HEK293 (cell line): ENCODE measurements at regions not wholly inside any gene's neighbourhood (a gene's known extent, or its start where the extent isn't known, plus 50 kb on each side); places are given as distances from the start of the nearest gene placed in this dataset.

Experiments
- CTCF ChIA-PET: fragments of 350-600 bp; formaldehyde crosslinking; extraction: SDS; loops from one replicate; lab custom pipeline; 2021; ENCODE audit warnings: antibody characterized with exemption; lab: Yijun Ruan, JAX
- POLR2A ChIA-PET: fragments of 300-600 bp; formaldehyde crosslinking; extraction: SDS; loops from one replicate; lab custom pipeline; 2020; ENCODE audit warnings: antibody characterized with exemption, inconsistent platforms; lab: Yijun Ruan, JAX
- H3K27ac ChIP-seq: fragments of 200-500 bp; sonication (Bioruptor generic); 2 replicates; pipeline ENCODE4 v1.5.1; 2014; ENCODE audit warnings: low read depth, low read length, control low read depth, inconsistent platforms; ENCODE audit errors: extremely low read depth
- H3K36me3 ChIP-seq, 2 experiments: fragments of 200-500 bp in 1 of 2; sonication (Bioruptor generic) in 1 of 2; 1 replicate in 1 of 2; 2 replicates in 1 of 2; pipeline ENCODE4 v1.5.1; 2014 to 2017; ENCODE audit warnings: inconsistent platforms in 2 of 2, low read length in 2 of 2; ENCODE audit not compliant: control insufficient read depth in 2 of 2, insufficient read depth in 1 of 2
- H3K4me1 ChIP-seq: fragments of 200-500 bp; sonication (Bioruptor generic); 2 replicates; pipeline ENCODE4 v1.5.1; 2014; ENCODE audit warnings: mild to moderate bottlenecking, low read length, inconsistent platforms; ENCODE audit not compliant: control insufficient read depth, insufficient read depth
- H3K4me3 ChIP-seq: 2 replicates; pipeline ENCODE4 v1.5.1; 2011; ENCODE audit warnings: low read depth, mild to moderate bottlenecking, control low read depth, low read length, moderate library complexity
- H3K9me3 ChIP-seq: fragments of 200-500 bp; sonication (Bioruptor generic); 2 replicates; pipeline ENCODE4 v1.5.1; 2014; ENCODE audit warnings: low read depth, low read length, inconsistent platforms; ENCODE audit not compliant: control insufficient read depth, insufficient read depth
- MZF1 ChIP-seq: fragments of 450-650 bp; formaldehyde crosslinking; IDR thresholded peaks from 2 replicates; pipeline ENCODE4 v1.5.1; 2017; ENCODE audit warnings: missing biosample characterization, missing genetic modification characterization, borderline replicate concordance
- OSR2 ChIP-seq: fragments of 450-650 bp; formaldehyde crosslinking; IDR thresholded peaks from 2 replicates; pipeline ENCODE4 v1.5.1; 2016; ENCODE audit warnings: missing biosample characterization, missing genetic modification characterization
- SP2 ChIP-seq: fragments of 450-650 bp; formaldehyde crosslinking; IDR thresholded peaks from 2 replicates; pipeline ENCODE4 v1.5.1; 2016; ENCODE audit warnings: missing biosample characterization, missing genetic modification characterization
- ZNF121 ChIP-seq: fragments of 450-650 bp; formaldehyde crosslinking; IDR thresholded peaks from 2 replicates; pipeline ENCODE4 v1.5.1; 2016; ENCODE audit warnings: missing biosample characterization, missing genetic modification characterization
- ZNF324 ChIP-seq: fragments of 450-650 bp; formaldehyde crosslinking; IDR thresholded peaks from 2 replicates; pipeline ENCODE4 v1.5.1; 2016; ENCODE audit warnings: missing biosample characterization, missing genetic modification characterization
- ZNF391 ChIP-seq: fragments of 450-650 bp; formaldehyde crosslinking; IDR thresholded peaks from 2 replicates; pipeline ENCODE4 v1.5.1; 2016; ENCODE audit warnings: low read depth, missing biosample characterization, missing genetic modification characterization, borderline replicate concordance
- ZNF548 ChIP-seq: fragments of 450-650 bp; formaldehyde crosslinking; IDR thresholded peaks from 2 replicates; pipeline ENCODE4 v1.5.1; 2016; ENCODE audit warnings: missing biosample characterization, missing genetic modification characterization
- ZNF558 ChIP-seq: fragments of 450-650 bp; formaldehyde crosslinking; IDR thresholded peaks from 2 replicates; pipeline ENCODE4 v1.5.1; 2016; ENCODE audit warnings: missing biosample characterization, missing genetic modification characterization
- ZNF785 ChIP-seq: fragments of 450-650 bp; formaldehyde crosslinking; IDR thresholded peaks from 2 replicates; pipeline ENCODE4 v1.5.1; 2016; ENCODE audit warnings: missing biosample characterization, missing genetic modification characterization
- TF ChIP-seq, protein P1 (sequence below): fragments of 450-650 bp; formaldehyde crosslinking; IDR thresholded peaks from 2 replicates; pipeline ENCODE4 v1.5.1; 2017; ENCODE audit warnings: missing biosample characterization, missing genetic modification characterization
- TF ChIP-seq, protein P2 (sequence below): fragments of 450-650 bp; formaldehyde crosslinking; IDR thresholded peaks from 2 replicates; pipeline ENCODE4 v1.5.1; 2017; ENCODE audit warnings: missing biosample characterization, missing genetic modification characterization
- TF ChIP-seq, protein P3 (sequence below): fragments of 450-650 bp; formaldehyde crosslinking; IDR thresholded peaks from 2 replicates; pipeline ENCODE4 v1.5.1; 2016; ENCODE audit warnings: missing biosample characterization, missing genetic modification characterization
- TF ChIP-seq, protein P4 (sequence below): fragments of 450-650 bp; formaldehyde crosslinking; IDR thresholded peaks from 2 replicates; pipeline ENCODE4 v1.5.1; 2016; ENCODE audit warnings: missing biosample characterization, missing genetic modification characterization, borderline replicate concordance
- TF ChIP-seq, protein P5 (sequence below): fragments of 450-650 bp; formaldehyde crosslinking; IDR thresholded peaks from 2 replicates; pipeline ENCODE4 v1.5.1; 2016; ENCODE audit warnings: missing biosample characterization, missing genetic modification characterization, borderline replicate concordance

DNA sequence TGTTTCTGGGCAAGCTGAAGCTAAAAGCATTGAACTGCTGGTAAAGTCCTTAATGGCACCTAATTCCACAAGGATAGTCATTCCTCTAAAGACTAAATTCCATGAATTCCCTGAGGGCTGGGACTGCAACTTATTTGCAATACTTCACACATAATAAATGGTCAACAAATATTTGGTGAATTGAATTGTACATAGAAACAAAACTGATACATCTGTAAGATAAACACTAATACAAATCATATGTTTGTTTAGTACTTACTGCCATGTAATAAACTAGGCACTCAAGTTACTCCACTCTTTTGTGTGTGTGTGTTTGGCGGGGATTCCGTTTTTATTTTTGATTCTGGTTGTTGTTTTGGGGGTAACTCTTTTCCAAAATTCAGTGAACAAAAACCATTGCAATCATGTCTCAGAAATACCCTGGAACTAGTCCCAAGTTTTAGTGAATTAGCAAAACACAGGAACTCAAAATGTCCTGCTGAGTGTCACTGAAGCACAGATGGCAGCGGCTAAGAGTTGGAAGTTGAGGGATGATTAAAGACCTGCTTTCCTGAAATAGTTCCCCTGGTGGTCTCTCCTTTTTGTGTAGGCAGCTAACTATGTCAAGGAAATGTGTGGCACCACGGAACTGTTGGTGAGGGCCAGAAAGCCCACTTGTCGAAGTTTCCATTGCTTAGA lies 74.8 kb upstream of the SNRPB2 start:
- Histone ChIP-seq H3K27ac (no peak overlapping the region), H3K4me3 (no peak overlapping the region), H3K9me3 (no peaks in the 10 kb centered on the region), H3K36me3 (no peaks in the 10 kb centered on the region), H3K4me1 (no peaks in the 10 kb centered on the region)
- ChIA-PET POLR2A (no interaction called here), CTCF (no interaction called here)
- TF ChIP-seq, protein P1, sequence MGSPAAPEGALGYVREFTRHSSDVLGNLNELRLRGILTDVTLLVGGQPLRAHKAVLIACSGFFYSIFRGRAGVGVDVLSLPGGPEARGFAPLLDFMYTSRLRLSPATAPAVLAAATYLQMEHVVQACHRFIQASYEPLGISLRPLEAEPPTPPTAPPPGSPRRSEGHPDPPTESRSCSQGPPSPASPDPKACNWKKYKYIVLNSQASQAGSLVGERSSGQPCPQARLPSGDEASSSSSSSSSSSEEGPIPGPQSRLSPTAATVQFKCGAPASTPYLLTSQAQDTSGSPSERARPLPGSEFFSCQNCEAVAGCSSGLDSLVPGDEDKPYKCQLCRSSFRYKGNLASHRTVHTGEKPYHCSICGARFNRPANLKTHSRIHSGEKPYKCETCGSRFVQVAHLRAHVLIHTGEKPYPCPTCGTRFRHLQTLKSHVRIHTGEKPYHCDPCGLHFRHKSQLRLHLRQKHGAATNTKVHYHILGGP = no peak
- TF ChIP-seq, protein P2, sequence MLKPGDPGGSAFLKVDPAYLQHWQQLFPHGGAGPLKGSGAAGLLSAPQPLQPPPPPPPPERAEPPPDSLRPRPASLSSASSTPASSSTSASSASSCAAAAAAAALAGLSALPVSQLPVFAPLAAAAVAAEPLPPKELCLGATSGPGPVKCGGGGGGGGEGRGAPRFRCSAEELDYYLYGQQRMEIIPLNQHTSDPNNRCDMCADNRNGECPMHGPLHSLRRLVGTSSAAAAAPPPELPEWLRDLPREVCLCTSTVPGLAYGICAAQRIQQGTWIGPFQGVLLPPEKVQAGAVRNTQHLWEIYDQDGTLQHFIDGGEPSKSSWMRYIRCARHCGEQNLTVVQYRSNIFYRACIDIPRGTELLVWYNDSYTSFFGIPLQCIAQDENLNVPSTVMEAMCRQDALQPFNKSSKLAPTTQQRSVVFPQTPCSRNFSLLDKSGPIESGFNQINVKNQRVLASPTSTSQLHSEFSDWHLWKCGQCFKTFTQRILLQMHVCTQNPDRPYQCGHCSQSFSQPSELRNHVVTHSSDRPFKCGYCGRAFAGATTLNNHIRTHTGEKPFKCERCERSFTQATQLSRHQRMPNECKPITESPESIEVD (tag by site-specific recombination) = no peak
- no peak for TF ChIP-seq ZNF558 (tag by site-specific recombination)

DNA sequence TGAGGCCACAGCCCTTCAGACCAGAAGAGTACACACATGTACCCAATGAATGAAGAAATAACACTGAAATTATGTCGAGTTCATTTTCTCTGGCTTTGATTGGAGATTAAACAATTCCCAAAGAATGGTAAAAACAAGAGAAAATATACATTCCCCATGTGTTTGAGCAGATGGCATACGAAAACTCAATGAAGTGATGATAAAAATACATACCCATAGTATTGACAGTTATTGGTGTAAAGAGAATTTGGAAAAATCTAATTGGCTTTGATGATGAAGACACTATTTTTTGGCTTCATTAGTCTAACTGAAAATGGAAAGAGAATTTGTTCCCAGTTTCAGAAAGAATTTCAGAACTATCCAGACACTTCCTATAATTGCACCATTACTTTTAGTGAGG lies 76.6 kb upstream of the SNRPB2 start:
- CTCF ChIA-PET = interaction anchor here (0.6 kb wide), 1 partner anchor 110 kb away, joined by 4 read pairs; no protein-coding TSS in a partner anchor
- TF ChIP-seq ZNF785 (tag by site-specific recombination) (no peak), OSR2 (tag by site-specific recombination) (no peak)
- TF ChIP-seq, protein P3, sequence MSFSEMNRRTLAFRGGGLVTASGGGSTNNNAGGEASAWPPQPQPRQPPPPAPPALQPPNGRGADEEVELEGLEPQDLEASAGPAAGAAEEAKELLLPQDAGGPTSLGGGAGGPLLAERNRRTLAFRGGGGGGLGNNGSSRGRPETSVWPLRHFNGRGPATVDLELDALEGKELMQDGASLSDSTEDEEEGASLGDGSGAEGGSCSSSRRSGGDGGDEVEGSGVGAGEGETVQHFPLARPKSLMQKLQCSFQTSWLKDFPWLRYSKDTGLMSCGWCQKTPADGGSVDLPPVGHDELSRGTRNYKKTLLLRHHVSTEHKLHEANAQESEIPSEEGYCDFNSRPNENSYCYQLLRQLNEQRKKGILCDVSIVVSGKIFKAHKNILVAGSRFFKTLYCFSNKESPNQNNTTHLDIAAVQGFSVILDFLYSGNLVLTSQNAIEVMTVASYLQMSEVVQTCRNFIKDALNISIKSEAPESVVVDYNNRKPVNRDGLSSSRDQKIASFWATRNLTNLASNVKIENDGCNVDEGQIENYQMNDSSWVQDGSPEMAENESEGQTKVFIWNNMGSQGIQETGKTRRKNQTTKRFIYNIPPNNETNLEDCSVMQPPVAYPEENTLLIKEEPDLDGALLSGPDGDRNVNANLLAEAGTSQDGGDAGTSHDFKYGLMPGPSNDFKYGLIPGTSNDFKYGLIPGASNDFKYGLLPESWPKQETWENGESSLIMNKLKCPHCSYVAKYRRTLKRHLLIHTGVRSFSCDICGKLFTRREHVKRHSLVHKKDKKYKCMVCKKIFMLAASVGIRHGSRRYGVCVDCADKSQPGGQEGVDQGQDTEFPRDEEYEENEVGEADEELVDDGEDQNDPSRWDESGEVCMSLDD (tag by site-specific recombination) = no peak
- TF ChIP-seq, all 188 proteins: peak for 0
- no peaks in the 10 kb centered on the region for H3K4me1 ChIP-seq

DNA sequence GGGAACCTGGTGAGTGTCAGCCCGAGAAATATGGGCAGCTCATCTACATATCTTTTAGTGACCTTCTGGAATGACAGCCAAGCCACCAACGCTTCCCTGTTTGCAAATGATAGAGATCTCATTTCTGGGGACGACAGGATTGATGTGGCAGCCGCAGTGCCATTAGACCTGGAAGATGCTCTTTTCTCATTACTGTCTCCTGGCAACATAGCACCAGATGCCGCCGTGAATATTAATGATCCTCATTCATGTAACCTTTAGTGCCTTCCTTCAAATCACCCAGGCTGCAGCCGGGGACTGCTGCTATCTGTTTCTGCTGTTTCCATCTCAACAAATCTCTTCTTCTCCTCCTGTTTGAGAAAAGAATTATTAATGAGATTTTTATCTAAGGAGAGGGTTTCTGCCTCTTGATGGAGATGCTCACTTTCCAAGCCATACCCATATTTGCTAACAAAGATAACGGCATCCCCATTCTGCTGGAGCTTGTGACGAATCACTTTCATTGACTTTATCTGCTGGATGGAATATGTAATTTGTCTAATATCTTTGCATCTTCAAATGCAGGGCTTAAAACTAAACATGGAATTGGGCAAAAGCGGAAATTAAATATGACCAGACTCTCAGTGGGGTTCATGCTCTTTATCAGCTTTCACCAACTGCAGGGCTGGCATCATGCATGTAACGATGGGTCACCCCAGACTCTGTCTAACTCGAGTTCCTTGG lies 74.8 kb upstream of the KIF16B start:
- ChIA-PET CTCF (no interaction called here), POLR2A (no interaction called here)
- H3K27ac ChIP-seq = no peak overlapping the region
- no peak for TF ChIP-seq ZNF391 (tag by site-specific recombination)
- TF ChIP-seq, protein P4, sequence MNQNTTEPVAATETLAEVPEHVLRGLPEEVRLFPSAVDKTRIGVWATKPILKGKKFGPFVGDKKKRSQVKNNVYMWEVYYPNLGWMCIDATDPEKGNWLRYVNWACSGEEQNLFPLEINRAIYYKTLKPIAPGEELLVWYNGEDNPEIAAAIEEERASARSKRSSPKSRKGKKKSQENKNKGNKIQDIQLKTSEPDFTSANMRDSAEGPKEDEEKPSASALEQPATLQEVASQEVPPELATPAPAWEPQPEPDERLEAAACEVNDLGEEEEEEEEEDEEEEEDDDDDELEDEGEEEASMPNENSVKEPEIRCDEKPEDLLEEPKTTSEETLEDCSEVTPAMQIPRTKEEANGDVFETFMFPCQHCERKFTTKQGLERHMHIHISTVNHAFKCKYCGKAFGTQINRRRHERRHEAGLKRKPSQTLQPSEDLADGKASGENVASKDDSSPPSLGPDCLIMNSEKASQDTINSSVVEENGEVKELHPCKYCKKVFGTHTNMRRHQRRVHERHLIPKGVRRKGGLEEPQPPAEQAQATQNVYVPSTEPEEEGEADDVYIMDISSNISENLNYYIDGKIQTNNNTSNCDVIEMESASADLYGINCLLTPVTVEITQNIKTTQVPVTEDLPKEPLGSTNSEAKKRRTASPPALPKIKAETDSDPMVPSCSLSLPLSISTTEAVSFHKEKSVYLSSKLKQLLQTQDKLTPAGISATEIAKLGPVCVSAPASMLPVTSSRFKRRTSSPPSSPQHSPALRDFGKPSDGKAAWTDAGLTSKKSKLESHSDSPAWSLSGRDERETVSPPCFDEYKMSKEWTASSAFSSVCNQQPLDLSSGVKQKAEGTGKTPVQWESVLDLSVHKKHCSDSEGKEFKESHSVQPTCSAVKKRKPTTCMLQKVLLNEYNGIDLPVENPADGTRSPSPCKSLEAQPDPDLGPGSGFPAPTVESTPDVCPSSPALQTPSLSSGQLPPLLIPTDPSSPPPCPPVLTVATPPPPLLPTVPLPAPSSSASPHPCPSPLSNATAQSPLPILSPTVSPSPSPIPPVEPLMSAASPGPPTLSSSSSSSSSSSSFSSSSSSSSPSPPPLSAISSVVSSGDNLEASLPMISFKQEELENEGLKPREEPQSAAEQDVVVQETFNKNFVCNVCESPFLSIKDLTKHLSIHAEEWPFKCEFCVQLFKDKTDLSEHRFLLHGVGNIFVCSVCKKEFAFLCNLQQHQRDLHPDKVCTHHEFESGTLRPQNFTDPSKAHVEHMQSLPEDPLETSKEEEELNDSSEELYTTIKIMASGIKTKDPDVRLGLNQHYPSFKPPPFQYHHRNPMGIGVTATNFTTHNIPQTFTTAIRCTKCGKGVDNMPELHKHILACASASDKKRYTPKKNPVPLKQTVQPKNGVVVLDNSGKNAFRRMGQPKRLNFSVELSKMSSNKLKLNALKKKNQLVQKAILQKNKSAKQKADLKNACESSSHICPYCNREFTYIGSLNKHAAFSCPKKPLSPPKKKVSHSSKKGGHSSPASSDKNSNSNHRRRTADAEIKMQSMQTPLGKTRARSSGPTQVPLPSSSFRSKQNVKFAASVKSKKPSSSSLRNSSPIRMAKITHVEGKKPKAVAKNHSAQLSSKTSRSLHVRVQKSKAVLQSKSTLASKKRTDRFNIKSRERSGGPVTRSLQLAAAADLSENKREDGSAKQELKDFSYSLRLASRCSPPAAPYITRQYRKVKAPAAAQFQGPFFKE (tag by site-specific recombination) = no peak
- TF ChIP-seq ZNF324 (tag by site-specific recombination) = no peak
- TF ChIP-seq MZF1 (tag by site-specific recombination) = no peak
- no peak for TF ChIP-seq ZNF548 (tag by site-specific recombination)
- TF ChIP-seq SP2 (tag by site-specific recombination) = no peak
- TF ChIP-seq, protein P5, sequence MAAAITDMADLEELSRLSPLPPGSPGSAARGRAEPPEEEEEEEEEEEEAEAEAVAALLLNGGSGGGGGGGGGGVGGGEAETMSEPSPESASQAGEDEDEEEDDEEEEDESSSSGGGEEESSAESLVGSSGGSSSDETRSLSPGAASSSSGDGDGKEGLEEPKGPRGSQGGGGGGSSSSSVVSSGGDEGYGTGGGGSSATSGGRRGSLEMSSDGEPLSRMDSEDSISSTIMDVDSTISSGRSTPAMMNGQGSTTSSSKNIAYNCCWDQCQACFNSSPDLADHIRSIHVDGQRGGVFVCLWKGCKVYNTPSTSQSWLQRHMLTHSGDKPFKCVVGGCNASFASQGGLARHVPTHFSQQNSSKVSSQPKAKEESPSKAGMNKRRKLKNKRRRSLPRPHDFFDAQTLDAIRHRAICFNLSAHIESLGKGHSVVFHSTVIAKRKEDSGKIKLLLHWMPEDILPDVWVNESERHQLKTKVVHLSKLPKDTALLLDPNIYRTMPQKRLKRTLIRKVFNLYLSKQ = no peak
- TF ChIP-seq ZNF121 = no peak

More for the DNA sequence above, 76.6 kb upstream of the SNRPB2 start:
- Histone ChIP-seq H3K9me3 (no peaks in the 10 kb centered on the region), H3K27ac (no peak overlapping the region), H3K36me3 (no peaks in the 10 kb centered on the region), H3K4me3 (no peak overlapping the region)
- POLR2A ChIA-PET = no interaction called here

More for the DNA sequence above, 74.8 kb upstream of the KIF16B start:
- Histone ChIP-seq H3K4me1 (no peaks in the 10 kb centered on the region), H3K4me3 (no peak overlapping the region), H3K9me3 (no peaks in the 10 kb centered on the region), H3K36me3 (no peaks in the 10 kb centered on the region)
